AG04450 (cell line): ENCODE measurements at regions not wholly inside any gene's neighbourhood (a gene's known extent, or its start where the extent isn't known, plus 50 kb on each side); places are given as distances from the start of the nearest gene placed in this dataset.
A peak's percentile ranks its signal among the peaks of the same experiment; 100 is the strongest.

Experiments used
- CTCF ChIA-PET: fragments of 300-600, 350-600 bp; formaldehyde crosslinking; extraction: SDS; loops from one replicate; lab custom pipeline; 2022; ENCODE audit warnings: antibody characterized with exemption, inconsistent platforms; lab: Charles Lee
- POLR2A ChIA-PET: fragments of 350-600 bp; formaldehyde crosslinking; extraction: SDS; loops from one replicate; lab custom pipeline; 2021; ENCODE audit warnings: antibody characterized with exemption, inconsistent platforms; lab: Yijun Ruan, JAX
- DNase-seq: peaks from one replicate; pipeline ENCODE4 v3.0.0-alpha.2; 2011; ENCODE audit warnings: low read depth, low spot score
- H3K27ac ChIP-seq: one replicate; pipeline ENCODE4 v1.5.1; 2012; ENCODE audit warnings: low read depth, low read length, control low read depth
- H3K27me3 ChIP-seq: one replicate; pipeline ENCODE4 v1.6.0; 2012; ENCODE audit warnings: low read length; ENCODE audit not compliant: control insufficient read depth, insufficient read depth
- H3K4me3 ChIP-seq: 2 replicates; pipeline ENCODE4 v1.5.1; 2011; ENCODE audit warnings: mild to moderate bottlenecking, low read depth, low read length, control low read depth
- H3K9me3 ChIP-seq: 2 replicates; pipeline ENCODE4 v1.5.1; 2012; ENCODE audit warnings: low read length; ENCODE audit not compliant: control insufficient read depth, insufficient read depth
- TF ChIP-seq, protein P1 (sequence below): IDR thresholded peaks from 2 replicates; pipeline ENCODE4 v1.5.1; 2011; ENCODE audit warnings: low read depth, low read length, control low read depth, inconsistent platforms

DNA sequence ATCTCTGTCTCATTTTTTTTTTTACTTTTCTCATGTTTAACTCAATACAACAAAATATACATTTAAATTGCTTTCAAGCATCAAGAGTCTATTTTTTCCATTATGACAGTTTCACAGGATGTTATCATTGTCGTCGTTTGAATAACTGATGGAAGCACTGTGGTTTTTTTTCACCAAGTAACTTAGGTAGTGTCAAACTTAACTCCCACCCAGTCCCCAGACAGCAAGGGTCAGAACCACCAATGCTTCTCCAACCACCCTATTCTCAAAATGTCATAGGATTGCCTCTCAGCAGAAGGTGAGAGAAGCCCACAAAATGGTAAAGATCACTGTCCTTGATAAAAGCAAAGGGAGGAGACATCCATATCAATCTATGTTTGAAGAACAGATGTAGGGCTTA is 339.4 kb downstream of the SFMBT2 start:
- ChIA-PET CTCF (no interaction called here), POLR2A (no interaction called here)
- TF ChIP-seq, protein P1, sequence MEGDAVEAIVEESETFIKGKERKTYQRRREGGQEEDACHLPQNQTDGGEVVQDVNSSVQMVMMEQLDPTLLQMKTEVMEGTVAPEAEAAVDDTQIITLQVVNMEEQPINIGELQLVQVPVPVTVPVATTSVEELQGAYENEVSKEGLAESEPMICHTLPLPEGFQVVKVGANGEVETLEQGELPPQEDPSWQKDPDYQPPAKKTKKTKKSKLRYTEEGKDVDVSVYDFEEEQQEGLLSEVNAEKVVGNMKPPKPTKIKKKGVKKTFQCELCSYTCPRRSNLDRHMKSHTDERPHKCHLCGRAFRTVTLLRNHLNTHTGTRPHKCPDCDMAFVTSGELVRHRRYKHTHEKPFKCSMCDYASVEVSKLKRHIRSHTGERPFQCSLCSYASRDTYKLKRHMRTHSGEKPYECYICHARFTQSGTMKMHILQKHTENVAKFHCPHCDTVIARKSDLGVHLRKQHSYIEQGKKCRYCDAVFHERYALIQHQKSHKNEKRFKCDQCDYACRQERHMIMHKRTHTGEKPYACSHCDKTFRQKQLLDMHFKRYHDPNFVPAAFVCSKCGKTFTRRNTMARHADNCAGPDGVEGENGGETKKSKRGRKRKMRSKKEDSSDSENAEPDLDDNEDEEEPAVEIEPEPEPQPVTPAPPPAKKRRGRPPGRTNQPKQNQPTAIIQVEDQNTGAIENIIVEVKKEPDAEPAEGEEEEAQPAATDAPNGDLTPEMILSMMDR = no peak
- no peak for DNase-seq
- H3K27ac ChIP-seq = no peak overlapping the region
- H3K27me3 ChIP-seq = peaks cover 5% of the 10 kb centered on the region
- no peaks in the 10 kb centered on the region for H3K9me3 ChIP-seq
- no peak overlapping the region for H3K4me3 ChIP-seq

DNA sequence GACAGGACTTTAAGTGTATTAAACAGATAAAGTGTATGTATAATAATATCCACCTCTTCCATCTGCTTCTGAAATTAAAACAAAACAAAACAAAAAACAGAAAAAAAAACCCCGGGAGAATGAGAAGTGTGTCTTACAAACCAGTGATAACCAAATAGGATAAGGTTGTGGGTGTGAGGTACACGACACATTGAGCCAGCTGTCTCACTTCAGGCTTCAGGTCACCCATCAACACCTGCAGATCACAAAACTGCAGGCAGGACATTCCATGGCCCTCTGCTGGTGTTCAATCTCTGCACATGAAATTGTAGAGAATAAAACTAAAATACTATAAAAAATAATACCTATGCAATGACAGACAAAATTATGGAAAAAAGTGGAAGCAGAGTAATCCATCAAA is 339.9 kb downstream of the SFMBT2 start:
- ChIA-PET CTCF (no interaction called here), POLR2A (no interaction called here)
- Histone ChIP-seq H3K27me3 (peaks cover 5% of the 10 kb centered on the region), H3K9me3 (0 out of 2 replicates have a peak, but pooled peaks cover 3% of the 10 kb centered on the region), H3K27ac (no peak overlapping the region), H3K4me3 (no peak overlapping the region)
- TF ChIP-seq, protein P1 = no peak
- DNase-seq = no peak

DNA sequence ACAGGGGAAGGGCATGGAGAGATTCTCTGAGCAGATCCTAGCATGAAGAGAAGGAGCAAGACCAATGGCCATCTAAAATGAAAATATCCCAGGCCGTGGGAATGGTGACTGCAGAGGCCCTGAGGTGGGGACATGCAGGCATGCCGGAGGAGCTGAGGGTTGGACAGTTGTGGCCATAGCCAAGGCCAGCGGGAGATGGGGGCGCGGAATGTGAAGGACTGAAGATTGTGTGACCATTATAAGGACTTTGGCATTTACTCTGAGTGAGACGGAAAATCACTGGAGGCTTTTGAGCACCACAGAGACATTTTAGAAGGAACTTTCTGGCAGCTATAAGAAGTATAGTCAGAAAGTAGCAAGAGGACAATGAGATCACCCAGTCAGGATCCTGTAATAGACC is 341.1 kb downstream of the SFMBT2 start:
- H3K9me3 ChIP-seq = 0 out of 2 replicates have a peak, but pooled peaks cover 3% of the 10 kb centered on the region
- H3K27me3 ChIP-seq = peaks cover 2% of the 10 kb centered on the region
- H3K27ac ChIP-seq = no peak overlapping the region
- no peak for DNase-seq
- TF ChIP-seq, protein P1 = no peak
- CTCF ChIA-PET = no interaction called here
- POLR2A ChIA-PET = no interaction called here
- no peak overlapping the region for H3K4me3 ChIP-seq

DNA sequence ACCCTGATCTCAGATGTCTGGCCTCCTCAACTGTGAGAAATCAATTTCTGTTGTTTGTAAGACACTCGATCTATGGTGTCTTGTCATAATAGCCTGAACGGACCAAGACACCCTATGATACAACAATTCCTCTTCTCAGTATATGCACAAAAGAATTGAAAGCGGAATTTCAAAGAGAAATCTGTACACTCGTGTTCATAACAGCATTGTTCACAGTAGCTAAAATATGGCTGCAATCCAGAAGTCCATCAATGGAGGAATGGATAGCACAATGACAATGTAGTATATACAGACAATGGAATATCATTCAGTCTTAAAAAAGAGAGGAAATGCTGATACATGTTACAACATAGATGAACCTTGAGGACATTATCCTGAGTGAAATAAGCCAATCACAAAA is 354.6 kb downstream of the SFMBT2 start:
- TF ChIP-seq, protein P1 = no peak
- H3K27ac ChIP-seq = no peak overlapping the region
- no peak overlapping the region for H3K4me3 ChIP-seq
- CTCF ChIA-PET = no interaction called here
- H3K27me3 ChIP-seq = no peaks in the 10 kb centered on the region
- DNase-seq = no peak
- POLR2A ChIA-PET = no interaction called here
- H3K9me3 ChIP-seq = no peaks in the 10 kb centered on the region

DNA sequence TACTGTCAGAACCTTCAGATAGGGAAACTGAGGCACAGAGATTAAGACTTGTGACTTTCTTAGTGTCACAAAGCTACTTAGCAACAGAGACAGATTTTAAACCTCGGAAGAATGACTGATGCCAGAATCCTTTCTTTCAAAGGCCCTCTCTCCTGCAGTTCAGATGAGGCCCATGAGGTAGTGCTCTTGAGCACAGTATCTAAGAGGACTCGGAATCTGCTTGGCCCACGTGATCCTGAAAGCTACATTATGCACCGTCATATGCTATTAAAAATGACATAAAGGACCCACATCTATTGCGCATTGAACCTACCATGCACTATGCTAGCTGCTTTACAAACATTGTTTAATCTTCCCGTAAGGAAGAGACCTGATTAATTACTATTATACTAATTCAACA is 355.9 kb downstream of the SFMBT2 start:
- H3K27me3 ChIP-seq = no peaks in the 10 kb centered on the region
- no peak for DNase-seq
- ChIA-PET CTCF (no interaction called here), POLR2A (no interaction called here)
- TF ChIP-seq, protein P1 = peak; percentile 52
- no peak overlapping the region for H3K4me3 ChIP-seq
- H3K27ac ChIP-seq = no peak overlapping the region
- H3K9me3 ChIP-seq = no peaks in the 10 kb centered on the region
